Esophagus muscularis mucosa (tissue), 4 donors: ENCODE measurements at regions not wholly inside any gene's neighbourhood (a gene's known extent, or its start where the extent isn't known, plus 50 kb on each side); places are given as distances from the start of the nearest gene placed in this dataset.

Experiments used
- DNase-seq: peaks from one replicate; pipeline ENCODE4 v3.0.0-alpha.2; 2017; ENCODE audit errors: extremely low spot score
- H3K27ac ChIP-seq, 4 donors: fragments of 200-600 bp; sonication (generic); replicated peaks in 1 of 4; 1 replicate in 3 of 4; 2 replicates in 1 of 4; pipeline ENCODE4 v1.5.1; 2016 to 2019; ENCODE audit warnings: mild to moderate bottlenecking in 1 of 4
- H3K27me3 ChIP-seq, 4 donors: fragments of 200-600 bp; sonication (generic); one replicate each; pipeline versions ENCODE4 v1.5.1 to v1.6.0; 2016 to 2019
- H3K36me3 ChIP-seq, 4 donors: fragments of 200-600 bp; sonication (generic); one replicate each; pipeline ENCODE4 v1.5.1; 2016 to 2019
- H3K4me1 ChIP-seq, 4 donors: fragments of 200-600 bp; sonication (generic); one replicate each; pipeline ENCODE4 v1.5.1; 2016 to 2019
- H3K4me3 ChIP-seq, 4 donors: fragments of 200-600 bp; sonication (generic); 1 replicate in 2 of 4; 2 replicates in 2 of 4; pipeline ENCODE4 v1.5.1; 2016 to 2019; ENCODE audit warnings: mild to moderate bottlenecking in 4 of 4, moderate library complexity in 1 of 4
- H3K9me3 ChIP-seq, 4 donors: fragments of 200-600 bp; sonication (generic); 1 replicate in 3 of 4; 2 replicates in 1 of 4; pipeline ENCODE4 v1.5.1; 2016 to 2019
- EP300 ChIP-seq: sonication (generic); formaldehyde crosslinking; IDR thresholded peaks from one replicate; pipeline ENCODE4 v1.6.1; 2017; ENCODE audit warnings: antibody characterized with exemption
- POLR2A ChIP-seq: fragments of 450-650 bp; IDR thresholded peaks from one replicate; pipeline ENCODE4 v1.6.1; 2017; ENCODE audit warnings: antibody characterized with exemption, moderate library complexity, mild to moderate bottlenecking, low read depth
- POLR2AphosphoS5 ChIP-seq, 2 donors: sonication (generic); formaldehyde crosslinking; IDR thresholded peaks; one replicate each; pipeline ENCODE4 v1.6.1; 2017; ENCODE audit warnings: antibody characterized with exemption in 2 of 2
- WGBS: methylation state at CpG from one replicate; pipeline ENCODE4 v1.1.5; 2018; 5-methylcytosine and 5-hydroxymethylcytosine counted together
- intact Hi-C: fragments of 100-400 bp; cut with DNase I; formaldehyde crosslinking; loops from one replicate; pipeline ENCODE4 v1.15.1; 2023
- TF ChIP-seq, protein P1 (sequence below), 3 experiments: fragments of 200-600 bp in 2 of 3; fragments of 450-650 bp in 1 of 3; sonication (generic) in 2 of 3; IDR thresholded peaks; one replicate each; pipeline ENCODE4 v1.5.1; 2017 to 2019; ENCODE audit warnings: antibody characterized with exemption in 3 of 3, mild to moderate bottlenecking in 2 of 3, moderate library complexity in 1 of 3

DNA sequence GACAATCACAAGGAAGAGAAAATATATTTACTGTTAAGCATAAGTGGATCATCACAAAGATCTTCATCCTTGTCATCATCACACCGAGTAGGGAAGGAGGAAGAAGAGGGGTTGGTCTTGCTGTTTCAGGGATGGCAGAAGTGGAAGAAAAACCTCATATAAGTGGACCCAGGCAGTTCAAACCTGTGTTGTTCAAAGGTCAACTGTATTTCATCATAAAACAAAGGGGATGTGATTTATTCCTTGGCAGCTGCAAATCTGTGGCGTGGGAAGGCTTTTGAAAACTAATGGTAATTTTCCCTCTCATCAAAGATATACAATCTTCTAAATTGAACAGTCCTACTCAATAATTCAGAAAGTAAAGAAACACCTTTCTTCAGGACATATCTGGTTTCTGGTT, 129.9 kb upstream of the ABI3BP start:
- no peak for DNase-seq

DNA sequence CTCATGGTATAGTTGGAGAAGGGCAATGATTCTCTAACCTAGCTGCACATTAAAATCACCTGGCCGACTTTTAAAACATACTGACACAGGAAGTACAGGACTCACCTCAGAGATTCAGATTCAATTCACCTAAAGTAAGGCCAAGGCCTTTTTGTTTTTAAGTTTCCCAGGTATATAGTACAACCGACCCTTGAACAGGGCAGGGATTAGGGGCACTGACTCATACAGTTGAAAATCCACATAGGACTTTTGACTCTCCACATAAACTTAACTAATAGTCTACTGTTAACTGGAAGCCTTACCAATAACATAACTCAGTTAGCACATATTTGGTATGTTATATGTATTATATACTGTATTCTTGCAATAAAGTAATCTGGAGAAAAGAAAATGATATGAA, 129.5 kb upstream of the ABI3BP start:
- H3K9me3 ChIP-seq = no peaks in the 10 kb centered on the region
- 93% methylated on average over 2 of the region's 2 CpGs for whole genome bisulfite sequencing
- intact Hi-C loops = no loop called here
- H3K36me3 ChIP-seq = no peaks in the 10 kb centered on the region
- no peaks in the 10 kb centered on the region for H3K27me3 ChIP-seq
- TF ChIP-seq EP300 (no peak), POLR2AphosphoS5 (IDR thresholded peaks at IDR 0.05) (no peak), POLR2A (no peak)
- TF ChIP-seq, protein P1, sequence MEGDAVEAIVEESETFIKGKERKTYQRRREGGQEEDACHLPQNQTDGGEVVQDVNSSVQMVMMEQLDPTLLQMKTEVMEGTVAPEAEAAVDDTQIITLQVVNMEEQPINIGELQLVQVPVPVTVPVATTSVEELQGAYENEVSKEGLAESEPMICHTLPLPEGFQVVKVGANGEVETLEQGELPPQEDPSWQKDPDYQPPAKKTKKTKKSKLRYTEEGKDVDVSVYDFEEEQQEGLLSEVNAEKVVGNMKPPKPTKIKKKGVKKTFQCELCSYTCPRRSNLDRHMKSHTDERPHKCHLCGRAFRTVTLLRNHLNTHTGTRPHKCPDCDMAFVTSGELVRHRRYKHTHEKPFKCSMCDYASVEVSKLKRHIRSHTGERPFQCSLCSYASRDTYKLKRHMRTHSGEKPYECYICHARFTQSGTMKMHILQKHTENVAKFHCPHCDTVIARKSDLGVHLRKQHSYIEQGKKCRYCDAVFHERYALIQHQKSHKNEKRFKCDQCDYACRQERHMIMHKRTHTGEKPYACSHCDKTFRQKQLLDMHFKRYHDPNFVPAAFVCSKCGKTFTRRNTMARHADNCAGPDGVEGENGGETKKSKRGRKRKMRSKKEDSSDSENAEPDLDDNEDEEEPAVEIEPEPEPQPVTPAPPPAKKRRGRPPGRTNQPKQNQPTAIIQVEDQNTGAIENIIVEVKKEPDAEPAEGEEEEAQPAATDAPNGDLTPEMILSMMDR (IDR thresholded peaks at IDR 0.05) = no peak
- H3K4me1 ChIP-seq = no peaks in the 10 kb centered on the region
- no peak overlapping the region for H3K27ac ChIP-seq
- DNase-seq = no peak
- H3K4me3 ChIP-seq = no peak overlapping the region

More for the DNA sequence above, 129.9 kb upstream of the ABI3BP start:
- 95% methylated on average over 2 of the region's 2 CpGs for WGBS
- no peaks in the 10 kb centered on the region for H3K9me3 ChIP-seq
- TF ChIP-seq, protein P1 (IDR thresholded peaks at IDR 0.05) = no peak
- no peaks in the 10 kb centered on the region for H3K36me3 ChIP-seq
- no peaks in the 10 kb centered on the region for H3K4me1 ChIP-seq
- intact Hi-C loops = no loop called here
- no peaks in the 10 kb centered on the region for H3K27me3 ChIP-seq
- H3K27ac ChIP-seq = no peak overlapping the region
- no peak overlapping the region for H3K4me3 ChIP-seq

DNA sequence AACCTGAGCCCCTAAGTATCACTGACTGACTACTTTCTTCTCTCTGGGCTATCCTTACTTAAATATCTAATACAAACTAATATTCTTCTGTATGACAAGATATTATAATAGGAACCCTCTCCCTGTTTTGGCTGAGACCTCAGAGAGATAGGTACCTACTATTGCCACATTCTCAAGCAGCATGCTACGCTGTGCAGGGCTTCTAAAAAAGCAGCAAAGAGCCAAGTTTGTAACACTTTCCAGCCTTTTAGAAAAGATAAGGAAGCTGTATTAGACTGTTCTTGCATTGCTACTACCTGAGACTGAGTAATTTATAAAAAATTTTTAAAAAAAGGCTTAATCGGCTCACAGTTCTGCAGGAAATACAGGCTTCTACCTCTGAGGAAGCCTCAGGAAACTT, 126.8 kb upstream of the ABI3BP start:
- no peak for DNase-seq
- Histone ChIP-seq H3K4me3 (no peak overlapping the region), H3K4me1 (no peaks in the 10 kb centered on the region), H3K9me3 (no peaks in the 10 kb centered on the region), H3K27me3 (no peaks in the 10 kb centered on the region), H3K36me3 (no peaks in the 10 kb centered on the region), H3K27ac (no peak overlapping the region)
- 94% methylated on average over 2 of the region's 2 CpGs for WGBS
- TF ChIP-seq POLR2AphosphoS5 (IDR thresholded peaks at IDR 0.05) (no peak), POLR2A (no peak), EP300 (no peak)
- TF ChIP-seq, protein P1 (IDR thresholded peaks at IDR 0.05) = no peak
- intact Hi-C loops = no loop called here

DNA sequence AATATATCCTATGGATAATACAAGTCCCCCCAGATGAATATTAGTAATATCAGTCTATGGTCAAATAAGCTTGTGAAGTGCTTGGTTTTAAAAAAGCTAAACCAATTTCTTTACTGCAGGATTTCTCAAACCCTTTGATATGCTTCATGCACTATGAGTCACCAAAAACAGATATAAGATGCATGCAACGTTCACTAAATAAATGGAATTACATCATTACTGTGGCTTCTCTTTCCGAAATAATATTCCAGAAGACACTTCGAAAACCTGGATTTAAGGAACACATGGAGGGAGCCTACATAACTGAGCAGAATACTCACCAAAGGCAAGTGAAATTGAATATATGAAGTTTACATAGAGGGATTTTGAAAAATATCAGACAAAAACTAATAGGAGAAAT, 126.3 kb upstream of the ABI3BP start:
- WGBS = 69% methylated on average over 3 of the region's 3 CpGs
- H3K4me3 ChIP-seq = no peak overlapping the region
- H3K27ac ChIP-seq = no peak overlapping the region
- H3K27me3 ChIP-seq = no peaks in the 10 kb centered on the region
- DNase-seq = no peak
- intact Hi-C loops = no loop called here
- no peak for TF ChIP-seq POLR2AphosphoS5 (IDR thresholded peaks at IDR 0.05)
- no peak for TF ChIP-seq POLR2A
- TF ChIP-seq, protein P1 (IDR thresholded peaks at IDR 0.05) = no peak
- no peak for TF ChIP-seq EP300
- H3K9me3 ChIP-seq = no peaks in the 10 kb centered on the region
- H3K4me1 ChIP-seq = no peaks in the 10 kb centered on the region
- H3K36me3 ChIP-seq = no peaks in the 10 kb centered on the region

DNA sequence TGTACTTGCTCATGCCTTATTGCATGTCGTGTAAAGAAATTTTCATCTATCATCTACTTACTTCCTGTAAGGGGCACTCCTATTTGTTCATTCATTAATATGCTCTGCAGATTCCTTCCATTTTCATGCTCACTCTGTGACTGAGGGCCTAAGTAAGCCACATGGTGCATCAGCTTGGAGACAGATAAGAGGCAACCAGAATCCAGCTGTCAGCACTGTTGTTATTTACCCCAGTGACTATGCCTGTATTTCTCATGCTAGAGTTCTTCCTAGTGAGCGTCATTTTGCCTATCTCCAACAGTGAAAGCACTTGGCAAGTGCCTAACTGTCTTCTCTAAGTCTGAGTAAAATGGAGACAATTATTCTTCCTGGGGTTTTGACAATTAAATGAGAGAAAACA, 124.8 kb upstream of the ABI3BP start:
- intact Hi-C loops = no loop called here

More for the DNA sequence above, 124.8 kb upstream of the ABI3BP start:
- TF ChIP-seq POLR2A (no peak), POLR2AphosphoS5 (IDR thresholded peaks at IDR 0.05) (no peak)
- Histone ChIP-seq H3K4me1 (no peaks in the 10 kb centered on the region), H3K9me3 (no peaks in the 10 kb centered on the region), H3K4me3 (no peak overlapping the region), H3K36me3 (no peaks in the 10 kb centered on the region), H3K27me3 (no peaks in the 10 kb centered on the region), H3K27ac (no peak overlapping the region)
- 86% methylated on average over 2 of the region's 2 CpGs for WGBS
- DNase-seq = no peak
